Suprapubic skin (tissue), 4 donors: ENCODE measurements at regions not wholly inside any gene's neighbourhood (a gene's known extent, or its start where the extent isn't known, plus 50 kb on each side); places are given as distances from the start of the nearest gene placed in this dataset.

Source experiments
- DNase-seq, 2 donors: peaks; one replicate each; pipeline ENCODE4 v3.0.0-alpha.2; 2019; ENCODE audit warnings: low spot score in 2 of 2
- H3K27ac ChIP-seq: fragments of 200-600 bp; sonication (generic); one replicate; pipeline ENCODE4 v1.5.1; 2019
- H3K27me3 ChIP-seq: fragments of 200-600 bp; sonication (generic); one replicate; pipeline ENCODE4 v1.5.1; 2019
- H3K36me3 ChIP-seq: fragments of 200-600 bp; sonication (generic); one replicate; pipeline ENCODE4 v1.5.1; 2019
- H3K4me1 ChIP-seq: fragments of 200-600 bp; sonication (generic); one replicate; pipeline ENCODE4 v1.5.1; 2019
- H3K4me3 ChIP-seq: fragments of 200-600 bp; sonication (generic); one replicate; pipeline ENCODE4 v1.5.1; 2019; ENCODE audit warnings: mild to moderate bottlenecking
- H3K9me3 ChIP-seq: fragments of 200-600 bp; sonication (generic); one replicate; pipeline ENCODE4 v1.5.1; 2019
- CTCF ChIP-seq, 2 donors: fragments of 200-600 bp in 1 of 2; fragments of 450-650 bp in 1 of 2; sonication (generic) in 1 of 2; IDR thresholded peaks; one replicate each; pipeline ENCODE4 v1.5.1; 2016 to 2019; ENCODE audit warnings: antibody characterized with exemption in 2 of 2, mild to moderate bottlenecking in 1 of 2, moderate library complexity in 1 of 2
- EP300 ChIP-seq: sonication (generic); formaldehyde crosslinking; IDR thresholded peaks from one replicate; pipeline ENCODE4 v1.6.1; 2017; ENCODE audit warnings: antibody characterized with exemption
- POLR2A ChIP-seq, 2 donors: fragments of 450-650 bp; IDR thresholded peaks; one replicate each; pipeline ENCODE4 v1.6.1; 2017; ENCODE audit warnings: antibody characterized with exemption in 2 of 2, mild to moderate bottlenecking in 2 of 2, moderate library complexity in 2 of 2
- POLR2AphosphoS5 ChIP-seq, 3 donors: sonication (generic); formaldehyde crosslinking; IDR thresholded peaks; one replicate each; pipeline ENCODE4 v1.6.1; 2017; ENCODE audit warnings: antibody characterized with exemption in 3 of 3
- WGBS: methylation state at CpG from one replicate; pipeline ENCODE4 v1.1.5; 2018; 5-methylcytosine and 5-hydroxymethylcytosine counted together

GRCh38 chr5:58392496-58392895 lies 67.4 kb downstream of the PLK2 start:
- Histone ChIP-seq H3K36me3 (no peaks in the 10 kb centered on the region), H3K27me3 (no peaks in the 10 kb centered on the region), H3K27ac (no peak overlapping the region), H3K4me1 (no peaks in the 10 kb centered on the region), H3K9me3 (no peaks in the 10 kb centered on the region), H3K4me3 (no peak overlapping the region)
- WGBS = 84% methylated on average over 4 of the region's 4 CpGs
- TF ChIP-seq POLR2A (IDR thresholded peaks at IDR 0.05) (no peak), EP300 (no peak)
- no peak for DNase-seq

- Histone ChIP-seq H3K4me3 (no peak overlapping the region), H3K27ac (no peak overlapping the region), H3K9me3 (no peaks in the 10 kb centered on the region), H3K4me1 (no peaks in the 10 kb centered on the region), H3K27me3 (no peaks in the 10 kb centered on the region), H3K36me3 (no peaks in the 10 kb centered on the region)
- no peak for DNase-seq
- TF ChIP-seq CTCF (IDR thresholded peaks at IDR 0.05) (no peak), POLR2A (IDR thresholded peaks at IDR 0.05) (no peak), POLR2AphosphoS5 (IDR thresholded peaks at IDR 0.05) (no peak), EP300 (no peak)
- WGBS = 64% methylated on average over 2 of the region's 2 CpGs
These were observed 76.4 kb downstream of the PLK2 start for GRCh38 chr5:58383448-58383847.

- no peak overlapping the region for H3K27ac ChIP-seq
- H3K36me3 ChIP-seq = no peaks in the 10 kb centered on the region
- no peak overlapping the region for H3K4me3 ChIP-seq
- H3K27me3 ChIP-seq = no peaks in the 10 kb centered on the region
- no peaks in the 10 kb centered on the region for H3K9me3 ChIP-seq
- TF ChIP-seq POLR2A (IDR thresholded peaks at IDR 0.05) (no peak), CTCF (IDR thresholded peaks at IDR 0.05) (no peak), POLR2AphosphoS5 (IDR thresholded peaks at IDR 0.05) (no peak), EP300 (no peak)
- no peak for DNase-seq
- H3K4me1 ChIP-seq = no peaks in the 10 kb centered on the region
- 60% methylated on average over 4 of the region's 4 CpGs for WGBS
These were observed 77.8 kb downstream of the PLK2 start for GRCh38 chr5:58382131-58382534.

GRCh38 chr5:58381566-58381965 lies 78.3 kb downstream of the PLK2 start:
- no peaks in the 10 kb centered on the region for H3K27me3 ChIP-seq
- H3K4me1 ChIP-seq = no peaks in the 10 kb centered on the region
- H3K36me3 ChIP-seq = no peaks in the 10 kb centered on the region
- TF ChIP-seq POLR2AphosphoS5 (IDR thresholded peaks at IDR 0.05) (no peak), EP300 (no peak), CTCF (IDR thresholded peaks at IDR 0.05) (no peak), POLR2A (IDR thresholded peaks at IDR 0.05) (no peak)
- no peak for DNase-seq
- no peaks in the 10 kb centered on the region for H3K9me3 ChIP-seq
- H3K4me3 ChIP-seq = no peak overlapping the region
- H3K27ac ChIP-seq = no peak overlapping the region

GRCh38 chr5:58380655-58381054 lies 79.2 kb downstream of the PLK2 start:
- Histone ChIP-seq H3K9me3 (no peaks in the 10 kb centered on the region), H3K4me1 (no peaks in the 10 kb centered on the region), H3K27me3 (no peaks in the 10 kb centered on the region), H3K36me3 (no peaks in the 10 kb centered on the region), H3K4me3 (no peak overlapping the region), H3K27ac (no peak overlapping the region)
- no peak for TF ChIP-seq CTCF (IDR thresholded peaks at IDR 0.05)
- no peak for TF ChIP-seq POLR2A (IDR thresholded peaks at IDR 0.05)
- TF ChIP-seq EP300 = no peak
- TF ChIP-seq POLR2AphosphoS5 (IDR thresholded peaks at IDR 0.05) = no peak
- DNase-seq = no peak

GRCh38 chr5:58378613-58379390 lies 81.1 kb downstream of the PLK2 start:
- no peak for DNase-seq
- H3K36me3 ChIP-seq = no peaks in the 10 kb centered on the region
- H3K4me1 ChIP-seq = no peaks in the 10 kb centered on the region
- no peaks in the 10 kb centered on the region for H3K27me3 ChIP-seq
- TF ChIP-seq EP300 = no peak
- TF ChIP-seq POLR2A (IDR thresholded peaks at IDR 0.05) = no peak
- no peak for TF ChIP-seq POLR2AphosphoS5 (IDR thresholded peaks at IDR 0.05)
- TF ChIP-seq CTCF (IDR thresholded peaks at IDR 0.05) = no peak
- 84% methylated on average over 6 of the region's 6 CpGs for WGBS
- no peak overlapping the region for H3K27ac ChIP-seq
- H3K4me3 ChIP-seq = no peak overlapping the region
- no peaks in the 10 kb centered on the region for H3K9me3 ChIP-seq
